ENCODE measurements at regions not wholly inside any gene's neighbourhood (a gene's known extent, or its start where the extent isn't known, plus 50 kb on each side); places are given as distances from the start of the nearest gene placed in this dataset.

- no peak for DNase-seq
- no peak overlapping the region for H3K27ac Mint-ChIP-seq
- Histone ChIP-seq H3K27ac (ENCODE audit: low read depth in 1 of 2, low read length in 2 of 2) (no peak overlapping the region), H3K79me2 (ENCODE audit: insufficient read depth, low read length) (no peaks in the 10 kb centered on the region), H4K20me1 (ENCODE audit: insufficient read depth, low read length) (no peaks in the 10 kb centered on the region), H3K4me2 (replicated peaks; ENCODE audit: extremely low read depth, low read length, poor library complexity, severe bottlenecking) (no peak overlapping the region), H3K27me3 (ENCODE audit: control insufficient read depth in 2 of 2, insufficient read depth in 2 of 2, low read length in 2 of 2) (no peaks in the 10 kb centered on the region), H3K9ac (ENCODE audit: insufficient read depth, low read length, poor library complexity, severe bottlenecking) (no peak overlapping the region), H3K4me3 (replicated peaks in 1 of 3; ENCODE audit: low read depth in 2 of 3, low read length in 3 of 3) (no peak overlapping the region), H3K36me3 (replicated peaks in 1 of 2; ENCODE audit: control insufficient read depth in 1 of 2, insufficient read depth in 2 of 2, low read length in 2 of 2) (no peaks in the 10 kb centered on the region), H3K9me3 (replicated peaks in 1 of 2; ENCODE audit: control insufficient read depth in 1 of 2, insufficient read depth in 1 of 2, low read length in 2 of 2) (peaks cover 3 to 5% of the 10 kb centered on the region in 2 donors), H2AFZ (ENCODE audit: insufficient read depth, low read depth, low read length, poor library complexity, severe bottlenecking) (no peak overlapping the region), H3K4me1 (ENCODE audit: control insufficient read depth in 1 of 2, insufficient read depth in 2 of 2, low read length in 2 of 2) (no peaks in the 10 kb centered on the region)
- intact Hi-C loops (cut with micrococcal nuclease) = no loop called here
- TF ChIP-seq CTCF (IDR thresholded peaks at IDR 0.05) = no peak
- peaks cover 0 to 4% (median 0%) of the 10 kb centered on the region in 3 donors for H3K27me3 Mint-ChIP-seq (ENCODE audit: low read depth in 3 of 3)
- no peaks in the 10 kb centered on the region for H3K36me3 Mint-ChIP-seq
- peaks cover 11% of the 10 kb centered on the region for H3K4me1 Mint-ChIP-seq
- H3K4me3 Mint-ChIP-seq = no peak overlapping the region
- 80% methylated on average over 1 of the region's 1 CpG for WGBS (ENCODE audit: insufficient coverage)
- peaks cover 0 to 8% (median 2%) of the 10 kb centered on the region in 7 donors for H3K9me3 Mint-ChIP-seq
Observed at GRCh38 chr5:18181575-18181974, 547.3 kb downstream of the TAF11L14 start.

- no peaks in the 10 kb centered on the region for H4K20me1 ChIP-seq (ENCODE audit: insufficient read depth, low read length)
- H3K36me3 Mint-ChIP-seq = no peaks in the 10 kb centered on the region
- TF ChIP-seq CTCF (IDR thresholded peaks at IDR 0.05) = no peak
- H3K9ac ChIP-seq (ENCODE audit: insufficient read depth, low read length, poor library complexity, severe bottlenecking) = no peak overlapping the region
- no peaks in the 10 kb centered on the region for H3K27me3 ChIP-seq (ENCODE audit: control insufficient read depth in 2 of 2, insufficient read depth in 2 of 2, low read length in 2 of 2)
- H3K27ac ChIP-seq (ENCODE audit: low read depth in 1 of 2, low read length in 2 of 2) = no peak overlapping the region
- H3K79me2 ChIP-seq (ENCODE audit: insufficient read depth, low read length) = no peaks in the 10 kb centered on the region
- H3K9me3 ChIP-seq (replicated peaks in 1 of 2; ENCODE audit: control insufficient read depth in 1 of 2, insufficient read depth in 1 of 2, low read length in 2 of 2) = peaks cover 13 to 18% of the 10 kb centered on the region in 2 donors
- no peak overlapping the region for H2AFZ ChIP-seq (ENCODE audit: insufficient read depth, low read depth, low read length, poor library complexity, severe bottlenecking)
- intact Hi-C loops (cut with micrococcal nuclease) = no loop called here
- H3K4me3 Mint-ChIP-seq = no peak overlapping the region
- no peak overlapping the region for H3K4me3 ChIP-seq (replicated peaks in 1 of 3; ENCODE audit: low read depth in 2 of 3, low read length in 3 of 3)
- H3K4me2 ChIP-seq (replicated peaks; ENCODE audit: extremely low read depth, low read length, poor library complexity, severe bottlenecking) = no peak overlapping the region
- WGBS (ENCODE audit: insufficient coverage) = no CpG with 5 or more reads among the region's 2 CpGs
- no peak overlapping the region for H3K27ac Mint-ChIP-seq
- no peaks in the 10 kb centered on the region for H3K4me1 ChIP-seq (ENCODE audit: control insufficient read depth in 1 of 2, insufficient read depth in 2 of 2, low read length in 2 of 2)
- no peak for DNase-seq
- H3K9me3 Mint-ChIP-seq = peaks cover 3 to 22% (median 14%) of the 10 kb centered on the region in 7 donors
- no peaks in the 10 kb centered on the region for H3K36me3 ChIP-seq (replicated peaks in 1 of 2; ENCODE audit: control insufficient read depth in 1 of 2, insufficient read depth in 2 of 2, low read length in 2 of 2)
- H3K27me3 Mint-ChIP-seq (ENCODE audit: low read depth in 3 of 3) = peaks cover 0 to 2% (median 0%) of the 10 kb centered on the region in 3 donors
- no peaks in the 10 kb centered on the region for H3K4me1 Mint-ChIP-seq
Observed at GRCh38 chr5:18195910-18196309, 561.6 kb downstream of the TAF11L14 start.

Data from CD14-positive monocyte (primary cell).